ENCODE measurements at regions not wholly inside any gene's neighbourhood (a gene's known extent, or its start where the extent isn't known, plus 50 kb on each side); places are given as distances from the start of the nearest gene placed in this dataset.

DNA sequence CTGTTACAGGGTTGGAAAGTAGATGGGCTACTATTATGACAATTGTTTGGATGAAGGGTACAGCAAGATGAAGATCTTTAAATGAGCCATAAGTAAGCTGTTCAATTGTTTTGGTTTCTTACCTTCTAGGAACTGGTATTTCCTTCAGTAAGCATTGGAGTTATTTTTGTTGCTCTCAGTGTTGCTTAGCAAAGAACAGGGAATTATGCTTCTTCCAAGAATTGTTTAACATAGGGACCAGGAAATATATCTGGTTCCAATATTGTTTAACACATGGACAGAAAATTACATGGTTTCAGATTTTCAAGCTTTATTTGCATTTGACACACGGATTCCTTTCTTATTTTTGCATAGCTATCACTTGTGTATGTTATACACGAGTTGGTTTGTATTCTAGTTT lies 1999.0 kb downstream of the ARAP2 start:
- Histone ChIP-seq H4K20me1 (ENCODE audit: low read length) (no peaks in the 10 kb centered on the region), H3K36me3 (ENCODE audit: low read depth, low read length) (no peaks in the 10 kb centered on the region), H3K27ac (ENCODE audit: low read length) (no peak overlapping the region), H3F3A (ENCODE audit: low read length, unreplicated experiment) (no peaks in the 10 kb centered on the region), H3K9me3 (ENCODE audit: low read length) (no peaks in the 10 kb centered on the region), H3K9me2 (replicated peaks; ENCODE audit: low read length) (no peaks in the 10 kb centered on the region), H3K27me3 (ENCODE audit: low read length) (no peaks in the 10 kb centered on the region), H2AFZ (ENCODE audit: low read length) (no peak overlapping the region), H3K4me2 (ENCODE audit: low read length) (no peak overlapping the region), H3K4me3 (ENCODE audit: low read length) (no peak overlapping the region), H3K4me1 (ENCODE audit: insufficient read depth, low read length) (no peaks in the 10 kb centered on the region), H3K9ac (ENCODE audit: low read length) (no peak overlapping the region), H3K79me2 (ENCODE audit: low read length) (no peaks in the 10 kb centered on the region)
- intact Hi-C loops (cut with micrococcal nuclease) = no loop called here
- DNase-seq = no peak
- CTCF ChIA-PET = no interaction called here
- no peak for ATAC-seq
- POLR2A ChIA-PET (ENCODE audit: unreplicated experiment) = no interaction called here
- BruUV-seq (replicated peaks) = no TSS peak
- TF ChIP-seq EZH2phosphoT487 (IDR thresholded peaks at IDR 0.05; ENCODE audit: borderline replicate concordance, low read length) (no peak), EZH2 (IDR thresholded peaks at IDR 0.05; ENCODE audit: low read length, unreplicated experiment) (no peak)
- TF ChIP-seq, protein P1, sequence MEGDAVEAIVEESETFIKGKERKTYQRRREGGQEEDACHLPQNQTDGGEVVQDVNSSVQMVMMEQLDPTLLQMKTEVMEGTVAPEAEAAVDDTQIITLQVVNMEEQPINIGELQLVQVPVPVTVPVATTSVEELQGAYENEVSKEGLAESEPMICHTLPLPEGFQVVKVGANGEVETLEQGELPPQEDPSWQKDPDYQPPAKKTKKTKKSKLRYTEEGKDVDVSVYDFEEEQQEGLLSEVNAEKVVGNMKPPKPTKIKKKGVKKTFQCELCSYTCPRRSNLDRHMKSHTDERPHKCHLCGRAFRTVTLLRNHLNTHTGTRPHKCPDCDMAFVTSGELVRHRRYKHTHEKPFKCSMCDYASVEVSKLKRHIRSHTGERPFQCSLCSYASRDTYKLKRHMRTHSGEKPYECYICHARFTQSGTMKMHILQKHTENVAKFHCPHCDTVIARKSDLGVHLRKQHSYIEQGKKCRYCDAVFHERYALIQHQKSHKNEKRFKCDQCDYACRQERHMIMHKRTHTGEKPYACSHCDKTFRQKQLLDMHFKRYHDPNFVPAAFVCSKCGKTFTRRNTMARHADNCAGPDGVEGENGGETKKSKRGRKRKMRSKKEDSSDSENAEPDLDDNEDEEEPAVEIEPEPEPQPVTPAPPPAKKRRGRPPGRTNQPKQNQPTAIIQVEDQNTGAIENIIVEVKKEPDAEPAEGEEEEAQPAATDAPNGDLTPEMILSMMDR (conservative IDR thresholded peaks at IDR 0.05; ENCODE audit: low read depth, low read length) = no peak

DNA sequence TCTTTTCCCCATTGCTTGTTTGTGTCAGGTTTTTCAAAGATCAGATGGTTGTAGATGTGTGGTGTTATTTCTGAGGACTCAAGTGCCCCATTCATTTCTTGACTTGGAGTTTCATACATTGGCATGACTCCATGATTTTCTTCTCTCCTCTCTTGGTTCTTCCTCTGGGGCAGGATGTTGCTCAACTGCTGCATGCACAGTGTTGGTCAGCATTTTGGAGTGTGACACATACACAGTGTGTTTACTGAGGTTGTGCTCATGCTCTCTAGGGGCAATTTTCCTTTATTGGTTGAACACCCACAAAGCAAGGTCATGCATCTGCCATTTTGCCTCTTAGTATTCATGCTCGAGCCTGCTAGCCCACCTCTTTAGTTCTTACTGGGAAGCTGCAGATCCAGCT lies 1993.8 kb downstream of the ARAP2 start:
- H3K27ac ChIP-seq (ENCODE audit: low read length) = no peak overlapping the region
- no peak overlapping the region for H3K9ac ChIP-seq (ENCODE audit: low read length)
- ATAC-seq = no peak
- ChIA-PET CTCF (no interaction called here), POLR2A (ENCODE audit: unreplicated experiment) (no interaction called here)
- no peaks in the 10 kb centered on the region for H3K9me3 ChIP-seq (ENCODE audit: low read length)
- no peaks in the 10 kb centered on the region for H3K4me1 ChIP-seq (ENCODE audit: insufficient read depth, low read length)
- no peaks in the 10 kb centered on the region for H3F3A ChIP-seq (ENCODE audit: low read length, unreplicated experiment)
- TF ChIP-seq, protein P1 (conservative IDR thresholded peaks at IDR 0.05; ENCODE audit: low read depth, low read length) = no peak
- TF ChIP-seq EZH2 (IDR thresholded peaks at IDR 0.05; ENCODE audit: low read length, unreplicated experiment) = no peak
- TF ChIP-seq EZH2phosphoT487 (IDR thresholded peaks at IDR 0.05; ENCODE audit: borderline replicate concordance, low read length) = no peak
- peak; percentile 61 for DNase-seq
- no peaks in the 10 kb centered on the region for H3K36me3 ChIP-seq (ENCODE audit: low read depth, low read length)
- H3K79me2 ChIP-seq (ENCODE audit: low read length) = no peaks in the 10 kb centered on the region
- H2AFZ ChIP-seq (ENCODE audit: low read length) = 0 out of 2 replicates have a peak overlapping the region, but pooled peaks have one; percentile 26
- intact Hi-C loops (cut with micrococcal nuclease) = no loop called here
- no peak overlapping the region for H3K4me3 ChIP-seq (ENCODE audit: low read length)
- no peaks in the 10 kb centered on the region for H4K20me1 ChIP-seq (ENCODE audit: low read length)
- H3K27me3 ChIP-seq (ENCODE audit: low read length) = no peaks in the 10 kb centered on the region
- H3K9me2 ChIP-seq (replicated peaks; ENCODE audit: low read length) = no peaks in the 10 kb centered on the region
- no TSS peak for BruUV-seq (replicated peaks)
- no peak overlapping the region for H3K4me2 ChIP-seq (ENCODE audit: low read length)

DNA sequence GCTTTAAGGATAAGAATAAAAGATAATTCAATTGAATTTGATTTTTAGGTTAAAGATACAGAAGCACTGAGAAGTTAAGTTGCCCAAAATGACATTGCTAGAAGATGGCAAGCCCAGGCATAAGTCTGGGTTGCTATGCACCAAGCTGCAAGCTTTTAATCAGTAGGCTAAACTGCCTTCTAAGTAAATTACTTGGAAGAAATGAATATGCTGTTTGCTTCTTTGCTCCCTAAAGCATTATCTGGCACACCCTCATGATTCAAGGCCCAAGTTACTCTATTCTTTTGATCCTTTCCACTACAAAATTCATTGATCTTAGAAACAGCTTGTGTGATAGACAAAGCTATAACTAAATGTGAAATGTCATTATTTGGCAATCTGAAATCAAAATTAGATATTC lies 1991.1 kb downstream of the ARAP2 start:
- Histone ChIP-seq H3K4me2 (ENCODE audit: low read length) (no peak overlapping the region), H3K4me3 (ENCODE audit: low read length) (no peak overlapping the region), H3K9me2 (replicated peaks; ENCODE audit: low read length) (no peaks in the 10 kb centered on the region), H3F3A (ENCODE audit: low read length, unreplicated experiment) (no peaks in the 10 kb centered on the region), H3K79me2 (ENCODE audit: low read length) (no peaks in the 10 kb centered on the region), H3K4me1 (ENCODE audit: insufficient read depth, low read length) (peaks cover 6% of the 10 kb centered on the region; the same call in 1 of the 2 replicates), H2AFZ (ENCODE audit: low read length) (no peak overlapping the region), H3K9me3 (ENCODE audit: low read length) (no peaks in the 10 kb centered on the region), H4K20me1 (ENCODE audit: low read length) (no peaks in the 10 kb centered on the region), H3K27me3 (ENCODE audit: low read length) (no peaks in the 10 kb centered on the region), H3K27ac (ENCODE audit: low read length) (no peak overlapping the region), H3K9ac (ENCODE audit: low read length) (no peak overlapping the region), H3K36me3 (ENCODE audit: low read depth, low read length) (no peaks in the 10 kb centered on the region)
- BruUV-seq (replicated peaks) = no TSS peak
- ChIA-PET CTCF (interaction anchor here (0.6 kb wide), 1 partner anchor 467 kb away, joined by 3 read pairs; no protein-coding TSS in a partner anchor), POLR2A (ENCODE audit: unreplicated experiment) (no interaction called here)
- intact Hi-C loops (cut with micrococcal nuclease) = no loop called here
- DNase-seq = no peak
- TF ChIP-seq, protein P1 (conservative IDR thresholded peaks at IDR 0.05; ENCODE audit: low read depth, low read length) = no peak
- TF ChIP-seq EZH2phosphoT487 (IDR thresholded peaks at IDR 0.05; ENCODE audit: borderline replicate concordance, low read length) (no peak), EZH2 (IDR thresholded peaks at IDR 0.05; ENCODE audit: low read length, unreplicated experiment) (no peak)
- no peak for ATAC-seq
